Neural progenitor cell (in vitro differentiated cells): ENCODE measurements at regions not wholly inside any gene's neighbourhood (a gene's known extent, or its start where the extent isn't known, plus 50 kb on each side); places are given as distances from the start of the nearest gene placed in this dataset.

Experiments used
- DNase-seq: peaks from one replicate; pipeline ENCODE4 v3.0.0-alpha.2; 2016; ENCODE audit warnings: low spot score
- H2AFZ ChIP-seq: fragments of 200-600 bp; sonication (generic); replicated peaks from 2 replicates; pipeline ENCODE4 v1.6.1; 2016; ENCODE audit warnings: antibody characterized with exemption
- H3F3A ChIP-seq: fragments of 200-600 bp; sonication (generic); 2 replicates; pipeline ENCODE4 v1.6.1; 2016; ENCODE audit warnings: antibody characterized with exemption, low read depth
- H3K27ac ChIP-seq: fragments of 200-600 bp; sonication (generic); 2 replicates; pipeline ENCODE4 v1.5.1; 2016; ENCODE audit warnings: mild to moderate bottlenecking
- H3K27me3 ChIP-seq: fragments of 200-600 bp; sonication (generic); 2 replicates; pipeline ENCODE4 v1.6.1; 2016; ENCODE audit warnings: mild to moderate bottlenecking, moderate library complexity
- H3K36me3 ChIP-seq: fragments of 200-600 bp; sonication (generic); 2 replicates; pipeline ENCODE4 v1.5.1; 2016
- H3K4me1 ChIP-seq: fragments of 200-600 bp; sonication (generic); 2 replicates; pipeline ENCODE4 v1.6.1; 2016; ENCODE audit warnings: mixed run types
- H3K4me2 ChIP-seq: fragments of 200-600 bp; sonication (generic); 2 replicates; pipeline ENCODE4 v1.6.1; 2016
- H3K4me3 ChIP-seq: fragments of 200-600 bp; sonication (generic); 2 replicates; pipeline ENCODE4 v1.5.1; 2016
- H3K79me2 ChIP-seq: fragments of 200-600 bp; sonication (generic); 2 replicates; pipeline ENCODE4 v1.6.1; 2016; ENCODE audit warnings: low read depth
- H3K9ac ChIP-seq: fragments of 200-600 bp; sonication (generic); 2 replicates; pipeline ENCODE4 v1.6.1; 2016
- H3K9me3 ChIP-seq: fragments of 200-600 bp; sonication (generic); 2 replicates; pipeline ENCODE4 v1.5.1; 2016; ENCODE audit warnings: low read depth
- H4K20me1 ChIP-seq: fragments of 200-600 bp; sonication (generic); 2 replicates; pipeline ENCODE4 v1.6.1; 2016; ENCODE audit warnings: low read depth
- H3K27ac Mint-ChIP-seq: 3 replicates; pipeline ENCODE4 v1.8.0; 2021; ENCODE audit warnings: mixed read lengths
- H3K27me3 Mint-ChIP-seq: 2 replicates; pipeline ENCODE4 v1.8.0; 2022; ENCODE audit warnings: low read depth, mild to moderate bottlenecking, inconsistent platforms, moderate library complexity, mixed read lengths; ENCODE audit not compliant: insufficient read depth
- H3K36me3 Mint-ChIP-seq: 3 replicates; pipeline ENCODE4 v1.8.0; 2021; ENCODE audit warnings: mixed read lengths
- H3K4me1 Mint-ChIP-seq: 3 replicates; pipeline ENCODE4 v1.8.0; 2021; ENCODE audit warnings: mixed read lengths
- H3K4me3 Mint-ChIP-seq: 3 replicates; pipeline ENCODE4 v1.8.0; 2021; ENCODE audit warnings: mild to moderate bottlenecking, moderate library complexity, mixed read lengths
- H3K9me3 Mint-ChIP-seq: 3 replicates; pipeline ENCODE4 v1.8.0; 2020; ENCODE audit warnings: mixed read lengths
- CTCF ChIP-seq: fragments of 200-600 bp; sonication (generic); IDR thresholded peaks from 2 replicates; pipeline ENCODE4 v1.5.1; 2017; ENCODE audit warnings: antibody characterized with exemption, mild to moderate bottlenecking
- EZH2 ChIP-seq: fragments of 200-600 bp; sonication (generic); IDR thresholded peaks from 2 replicates; pipeline ENCODE4 v1.6.1; 2017; ENCODE audit warnings: antibody characterized with exemption, mild to moderate bottlenecking, moderate library complexity
- EZH2phosphoT487 ChIP-seq: fragments of 200-600 bp; sonication (generic); IDR thresholded peaks from 2 replicates; pipeline ENCODE4 v1.6.1; 2017; ENCODE audit warnings: antibody characterized with exemption

GRCh38 chr18:23311351-23312121 lies 141.6 kb upstream of the RIOK3 start:
- no peak overlapping the region for H3K4me3 ChIP-seq
- no peaks in the 10 kb centered on the region for H3K27me3 Mint-ChIP-seq
- H3K36me3 Mint-ChIP-seq, result peaks cover 7% of the 10 kb centered on the region
- no peak overlapping the region for H3K9ac ChIP-seq
- no peak overlapping the region for H3K4me3 Mint-ChIP-seq
- H3K4me1 Mint-ChIP-seq, result peaks cover 4% of the 10 kb centered on the region
- H3K79me2 ChIP-seq, result no peaks in the 10 kb centered on the region
- H2AFZ ChIP-seq, result no peak overlapping the region
- H3K9me3 Mint-ChIP-seq, result peaks cover 6% of the 10 kb centered on the region
- no peak for DNase-seq
- no peaks in the 10 kb centered on the region for H3K27me3 ChIP-seq
- no peak for TF ChIP-seq CTCF
- no peak for TF ChIP-seq EZH2phosphoT487
- no peak for TF ChIP-seq EZH2
- H3K36me3 ChIP-seq, result no peaks in the 10 kb centered on the region
- no peak overlapping the region for H3K27ac Mint-ChIP-seq
- no peak overlapping the region for H3K27ac ChIP-seq
- H3K4me2 ChIP-seq, result no peak overlapping the region
- H4K20me1 ChIP-seq, result no peaks in the 10 kb centered on the region
- no peaks in the 10 kb centered on the region for H3F3A ChIP-seq
- H3K9me3 ChIP-seq, result no peaks in the 10 kb centered on the region
- no peaks in the 10 kb centered on the region for H3K4me1 ChIP-seq

GRCh38 chr18:23313379-23313778 lies 139.7 kb upstream of the RIOK3 start:
- TF ChIP-seq EZH2 (no peak), EZH2phosphoT487 (no peak), CTCF (no peak)
- peaks cover 7% of the 10 kb centered on the region for H3K36me3 Mint-ChIP-seq
- H3K4me2 ChIP-seq, result no peak overlapping the region
- no peaks in the 10 kb centered on the region for H3K9me3 ChIP-seq
- no peak overlapping the region for H2AFZ ChIP-seq
- H3K4me1 Mint-ChIP-seq, result peaks cover 4% of the 10 kb centered on the region
- no peak overlapping the region for H3K27ac Mint-ChIP-seq
- no peak overlapping the region for H3K4me3 ChIP-seq
- no peak overlapping the region for H3K9ac ChIP-seq
- H3K27me3 ChIP-seq, result no peaks in the 10 kb centered on the region
- no peak overlapping the region for H3K4me3 Mint-ChIP-seq
- no peaks in the 10 kb centered on the region for H3K4me1 ChIP-seq
- H3K9me3 Mint-ChIP-seq, result peaks cover 6% of the 10 kb centered on the region
- no peaks in the 10 kb centered on the region for H3K79me2 ChIP-seq
- H3K27ac ChIP-seq, result no peak overlapping the region
- no peaks in the 10 kb centered on the region for H3K36me3 ChIP-seq
- no peak for DNase-seq
- no peaks in the 10 kb centered on the region for H3K27me3 Mint-ChIP-seq
- no peaks in the 10 kb centered on the region for H4K20me1 ChIP-seq
- H3F3A ChIP-seq, result no peaks in the 10 kb centered on the region

GRCh38 chr18:23314672-23315071 lies 138.4 kb upstream of the RIOK3 start:
- no peak for DNase-seq
- H3K27me3 Mint-ChIP-seq, result no peaks in the 10 kb centered on the region
- TF ChIP-seq CTCF (no peak), EZH2 (no peak), EZH2phosphoT487 (no peak)
- no peak overlapping the region for H2AFZ ChIP-seq
- no peaks in the 10 kb centered on the region for H3F3A ChIP-seq
- no peaks in the 10 kb centered on the region for H3K79me2 ChIP-seq
- no peaks in the 10 kb centered on the region for H3K4me1 ChIP-seq
- no peak overlapping the region for H3K27ac ChIP-seq
- H3K4me3 ChIP-seq, result no peak overlapping the region
- no peaks in the 10 kb centered on the region for H3K36me3 ChIP-seq
- peaks cover 6% of the 10 kb centered on the region for H3K9me3 Mint-ChIP-seq
- no peaks in the 10 kb centered on the region for H3K27me3 ChIP-seq
- no peak overlapping the region for H3K9ac ChIP-seq
- H3K4me3 Mint-ChIP-seq, result no peak overlapping the region
- no peaks in the 10 kb centered on the region for H4K20me1 ChIP-seq
- H3K4me1 Mint-ChIP-seq, result peaks cover 4% of the 10 kb centered on the region
- no peaks in the 10 kb centered on the region for H3K9me3 ChIP-seq
- no peak overlapping the region for H3K4me2 ChIP-seq
- H3K36me3 Mint-ChIP-seq, result peaks cover 6% of the 10 kb centered on the region
- no peak overlapping the region for H3K27ac Mint-ChIP-seq
